ENCODE measurements at regions not wholly inside any gene's neighbourhood (a gene's known extent, or its start where the extent isn't known, plus 50 kb on each side); places are given as distances from the start of the nearest gene placed in this dataset.

- intact Hi-C loops (cut with DNase I; ENCODE audit: low total_unique reads), result no loop called here
- Histone ChIP-seq H3K4me3 (no peak overlapping the region), H3K4me1 (no peaks in the 10 kb centered on the region), H3K27me3 (no peaks in the 10 kb centered on the region), H3K36me3 (no peaks in the 10 kb centered on the region), H3K9me3 (no peaks in the 10 kb centered on the region), H3K27ac (peak overlapping the region; percentile 69 to 84)
- TF ChIP-seq POLR2A (IDR thresholded peaks at IDR 0.05), result no peak
- no peak for TF ChIP-seq CTCF (IDR thresholded peaks at IDR 0.05)
- DNase-seq, result peak; percentile 20 to 49
These were observed 183.4 kb downstream of the MACC1 start for GRCh38 chr7:20033621-20034400.

GRCh38 chr7:20032741-20033140, 184.4 kb downstream of the MACC1 start:
- intact Hi-C loops (cut with DNase I; ENCODE audit: low total_unique reads), result no loop called here
- Histone ChIP-seq H3K4me3 (no peak overlapping the region), H3K27ac (peak overlapping the region; percentile 69 to 84), H3K36me3 (no peaks in the 10 kb centered on the region), H3K27me3 (no peaks in the 10 kb centered on the region), H3K4me1 (no peaks in the 10 kb centered on the region), H3K9me3 (no peaks in the 10 kb centered on the region)
- TF ChIP-seq POLR2A (IDR thresholded peaks at IDR 0.05) (no peak), CTCF (IDR thresholded peaks at IDR 0.05) (no peak)
- no peak for DNase-seq

GRCh38 chr7:20030915-20031362, 186.2 kb downstream of the MACC1 start:
- intact Hi-C loops (cut with DNase I; ENCODE audit: low total_unique reads), result no loop called here
- H3K9me3 ChIP-seq, result no peaks in the 10 kb centered on the region
- no peak overlapping the region for H3K4me3 ChIP-seq
- no peak for DNase-seq
- H3K4me1 ChIP-seq, result no peaks in the 10 kb centered on the region
- TF ChIP-seq POLR2A (IDR thresholded peaks at IDR 0.05), result no peak
- no peaks in the 10 kb centered on the region for H3K36me3 ChIP-seq
- peak overlapping the region; percentile 69 to 84 for H3K27ac ChIP-seq
- H3K27me3 ChIP-seq, result no peaks in the 10 kb centered on the region

- H3K36me3 ChIP-seq, result no peaks in the 10 kb centered on the region
- H3K27me3 ChIP-seq, result no peaks in the 10 kb centered on the region
- H3K27ac ChIP-seq, result peak overlapping the region; percentile 69 to 84
- no peaks in the 10 kb centered on the region for H3K4me1 ChIP-seq
- intact Hi-C loops (cut with DNase I; ENCODE audit: low total_unique reads), result no loop called here
- DNase-seq, result no peak
- H3K4me3 ChIP-seq, result no peak overlapping the region
- no peak for TF ChIP-seq POLR2A (IDR thresholded peaks at IDR 0.05)
- H3K9me3 ChIP-seq, result no peaks in the 10 kb centered on the region
These were observed 186.8 kb downstream of the MACC1 start for GRCh38 chr7:20030417-20030816.

- no peaks in the 10 kb centered on the region for H3K9me3 ChIP-seq
- no peak overlapping the region for H3K4me3 ChIP-seq
- intact Hi-C loops (cut with DNase I; ENCODE audit: low total_unique reads), result no loop called here
- DNase-seq, result no peak
- H3K27me3 ChIP-seq, result no peaks in the 10 kb centered on the region
- H3K36me3 ChIP-seq, result no peaks in the 10 kb centered on the region
- H3K27ac ChIP-seq, result no peak overlapping the region
- TF ChIP-seq CTCF (IDR thresholded peaks at IDR 0.05) (no peak), POLR2A (IDR thresholded peaks at IDR 0.05) (no peak)
- no peaks in the 10 kb centered on the region for H3K4me1 ChIP-seq
These were observed 190.4 kb downstream of the MACC1 start for GRCh38 chr7:20026762-20027161.

GRCh38 chr7:20021831-20022230, 195.4 kb downstream of the MACC1 start:
- Histone ChIP-seq H3K9me3 (no peaks in the 10 kb centered on the region), H3K36me3 (no peaks in the 10 kb centered on the region), H3K4me1 (no peaks in the 10 kb centered on the region), H3K27me3 (no peaks in the 10 kb centered on the region), H3K27ac (no peak overlapping the region), H3K4me3 (no peak overlapping the region)
- intact Hi-C loops (cut with DNase I; ENCODE audit: low total_unique reads), result no loop called here
- TF ChIP-seq CTCF (IDR thresholded peaks at IDR 0.05) (no peak), POLR2A (IDR thresholded peaks at IDR 0.05) (no peak)
- DNase-seq, result no peak
